DOHH2 (cell line): ENCODE measurements at regions not wholly inside any gene's neighbourhood (a gene's known extent, or its start where the extent isn't known, plus 50 kb on each side); places are given as distances from the start of the nearest gene placed in this dataset.
"Not testable (repeated sequence)": the region's sequence is repeated elsewhere in the genome, so short reads cannot be mapped to it uniquely, and the experiment has no call there.

Experiments used
- CTCF ChIP-seq: fragments of 200-600 bp; sonication (generic); IDR thresholded peaks from one replicate; pipeline ENCODE4 v1.5.1; 2014; ENCODE audit warnings: antibody characterized with exemption, mild to moderate bottlenecking, low read depth, low read length; ENCODE audit not compliant: poor library complexity, severe bottlenecking
- EZH2phosphoT487 ChIP-seq: fragments of 200-600 bp; sonication (generic); IDR thresholded peaks from 2 replicates; pipeline ENCODE4 v1.6.1; 2017; ENCODE audit warnings: borderline replicate concordance, mild to moderate bottlenecking, antibody characterized with exemption, low read length, moderate library complexity, mixed read lengths

DNA sequence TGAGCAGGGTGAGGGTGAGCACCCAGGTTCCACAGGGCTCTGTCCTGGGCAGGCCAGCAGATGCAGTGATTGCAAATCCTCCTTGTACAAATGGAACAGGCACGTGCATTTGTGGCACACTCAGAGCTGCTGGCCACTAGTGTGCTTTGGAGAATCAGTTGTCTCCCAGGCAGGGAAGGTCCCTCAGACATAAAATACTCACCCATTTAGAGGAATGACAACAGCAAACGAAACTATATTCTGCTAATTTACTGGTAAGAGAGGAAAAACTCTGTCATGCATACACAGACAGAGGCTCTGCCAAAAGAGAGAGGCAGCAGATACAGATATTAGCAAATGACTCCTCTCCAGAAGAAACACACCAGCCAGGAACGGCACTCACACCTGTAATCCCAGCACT is 116.5 kb upstream of the PLGLB2 start:
- TF ChIP-seq CTCF, EZH2phosphoT487: not testable (repeated sequence)
